NCI-H748 treated with DMSO at 0.1 percent for 48 hours (cell line): ENCODE measurements at regions not wholly inside any gene's neighbourhood (a gene's known extent, or its start where the extent isn't known, plus 50 kb on each side); places are given as distances from the start of the nearest gene placed in this dataset.

Experiments used
- DNase-seq: peaks from one replicate; lab custom pipeline; 2025; lab: John Stamatoyannopoulos, UW

DNA sequence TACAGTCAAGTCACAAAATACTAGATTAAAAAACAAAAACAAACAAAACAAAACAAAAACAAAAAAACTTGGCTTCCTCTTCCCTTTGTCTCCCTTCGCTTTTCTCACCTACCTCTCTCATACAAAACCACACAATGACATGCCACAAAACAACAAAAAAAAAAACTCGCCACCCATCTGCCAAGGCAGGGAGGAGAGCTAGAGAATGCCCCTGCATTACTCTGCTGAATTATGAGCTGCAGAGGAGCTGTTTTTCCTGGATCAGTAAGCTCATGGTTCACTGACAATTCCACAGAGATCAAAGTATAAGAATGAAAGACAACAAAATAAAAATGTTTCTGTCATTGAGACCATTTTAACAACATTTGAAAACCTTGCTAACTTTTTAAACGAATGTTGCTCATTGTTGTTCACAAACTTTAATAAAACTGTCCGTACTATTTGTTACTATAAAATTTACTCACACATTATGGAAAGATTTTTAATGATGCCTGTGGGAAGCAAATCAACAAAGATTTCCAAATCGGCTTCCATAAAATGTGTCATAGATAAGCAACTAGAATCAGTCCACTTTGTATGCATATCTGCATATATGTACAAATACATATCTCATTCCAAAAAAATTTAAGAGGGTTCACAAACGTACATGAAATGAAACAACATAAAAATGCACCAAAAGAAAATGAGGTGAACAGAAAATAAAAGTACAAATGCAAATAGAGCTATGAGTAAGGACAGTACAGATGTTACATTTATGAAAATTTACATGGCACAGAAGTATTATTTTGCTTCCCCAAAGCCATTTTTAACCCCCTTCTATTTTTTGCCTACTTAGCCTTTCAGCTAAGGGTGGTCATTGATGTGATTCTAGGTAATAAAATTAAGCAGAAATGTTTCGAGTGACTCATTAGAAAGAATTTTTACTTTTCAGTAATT, 252.4 kb upstream of the FAT4 start:
- no peak for DNase-seq

DNA sequence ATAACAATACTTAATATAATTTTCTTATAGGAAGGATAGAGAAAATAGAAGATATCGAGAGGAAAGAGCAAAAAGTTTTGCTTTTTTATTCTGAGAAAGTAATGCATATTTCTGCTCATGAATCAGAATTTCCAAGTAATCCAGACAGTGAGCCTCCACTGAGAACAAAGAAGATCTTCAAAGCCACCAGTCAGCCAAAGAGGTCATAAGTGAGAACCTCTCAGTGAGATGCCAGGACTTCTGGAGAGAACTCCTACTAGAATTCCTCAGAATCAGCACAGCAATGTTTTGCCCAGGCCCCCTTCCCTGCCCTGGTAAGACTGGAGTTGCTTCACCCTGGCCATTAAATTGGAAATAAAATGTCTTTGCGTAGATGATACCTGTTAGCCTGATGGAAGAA, 254.4 kb upstream of the FAT4 start:
- no peak for DNase-seq

DNA sequence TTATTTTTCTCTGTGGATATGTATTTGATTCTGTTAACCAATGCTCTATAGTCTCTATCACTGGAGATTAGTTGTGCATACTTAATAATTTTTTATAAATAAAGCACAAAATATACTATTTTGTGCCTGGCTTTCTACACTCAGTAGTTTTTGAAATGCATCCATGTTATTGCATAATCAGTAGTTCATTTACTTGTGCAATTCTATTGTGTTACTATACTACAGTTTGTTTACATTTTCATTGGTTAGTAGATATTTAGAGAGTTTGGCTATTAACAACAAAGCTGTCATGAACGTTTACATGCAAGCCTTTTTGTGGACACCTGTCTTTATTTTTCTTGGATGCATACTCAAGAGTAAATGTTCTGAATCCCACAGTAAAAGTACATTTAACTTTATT, 265.0 kb upstream of the FAT4 start:
- DNase-seq = no peak

DNA sequence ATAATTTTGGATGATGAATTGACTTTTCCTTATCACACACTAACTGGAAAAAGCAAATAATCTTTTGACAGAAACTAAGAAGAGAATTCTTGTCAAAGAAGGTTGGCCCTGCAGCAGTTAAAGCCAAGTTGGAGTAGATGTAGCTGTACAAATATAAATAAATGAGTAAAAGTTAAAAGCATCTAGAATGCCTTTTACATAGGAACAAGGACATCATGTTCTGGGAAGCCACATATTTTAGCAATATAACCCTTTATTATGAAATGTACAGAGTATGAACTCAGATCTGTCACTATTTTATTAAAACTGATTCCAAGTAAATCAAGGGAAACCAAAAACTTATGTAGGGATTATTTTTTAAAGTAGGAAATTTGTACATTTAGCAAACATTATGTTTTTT, 269.4 kb upstream of the FAT4 start:
- no peak for DNase-seq

DNA sequence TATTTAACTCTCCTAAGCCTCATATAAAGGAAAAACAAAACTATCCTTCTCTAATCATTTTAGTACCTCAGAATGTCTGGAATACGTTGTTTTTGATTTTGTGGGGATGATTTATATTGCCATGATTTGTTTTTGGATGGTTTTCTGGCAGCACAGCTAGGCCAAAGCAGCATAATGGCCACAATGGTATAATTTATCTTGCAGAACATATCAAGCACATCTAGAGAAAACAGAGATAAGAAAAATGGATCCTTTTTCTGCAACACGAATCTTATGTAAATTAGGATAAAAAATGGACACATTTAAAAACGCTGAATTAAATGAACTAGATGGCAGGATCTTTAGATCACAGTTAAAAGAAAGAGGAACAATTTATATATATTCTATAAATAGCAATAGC, 269.9 kb upstream of the FAT4 start:
- no peak for DNase-seq

DNA sequence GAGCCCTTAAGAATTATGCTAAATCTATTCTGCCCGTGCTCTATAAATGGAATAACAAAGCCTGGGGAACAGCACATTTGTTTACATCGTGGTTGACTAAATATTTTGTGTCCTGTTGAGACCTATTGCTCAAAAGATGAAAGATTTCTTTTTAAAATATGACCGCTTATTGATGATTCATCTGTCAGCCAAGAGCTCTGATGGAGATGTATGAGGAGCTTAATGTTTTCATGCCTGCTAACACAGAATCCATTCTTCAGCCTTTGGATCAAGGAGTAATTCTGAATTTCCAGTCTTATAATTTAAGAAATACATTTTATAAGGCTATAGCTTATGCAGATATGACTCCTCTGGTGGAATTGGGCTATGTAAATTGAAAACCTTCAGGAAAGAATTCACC, 271.3 kb upstream of the FAT4 start:
- DNase-seq = no peak

DNA sequence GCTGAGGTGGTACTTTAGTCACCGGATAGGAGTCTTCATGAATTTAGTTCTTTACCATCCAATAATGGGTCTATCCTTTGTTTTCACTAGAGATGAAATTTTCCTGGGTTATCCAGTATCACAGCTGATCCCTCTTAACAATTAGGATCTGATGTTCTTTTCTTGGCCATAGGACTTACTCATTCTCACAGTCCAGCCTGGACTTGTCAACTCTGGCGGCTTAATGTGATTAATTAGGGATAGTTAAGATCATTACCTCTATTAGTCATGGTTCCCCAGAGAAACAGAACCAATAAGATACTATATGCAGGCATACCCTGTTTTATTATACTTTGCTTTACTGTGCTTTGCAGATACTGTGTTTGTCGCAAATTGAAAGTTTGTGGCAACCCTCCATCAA, 272.7 kb upstream of the FAT4 start:
- no peak for DNase-seq

DNA sequence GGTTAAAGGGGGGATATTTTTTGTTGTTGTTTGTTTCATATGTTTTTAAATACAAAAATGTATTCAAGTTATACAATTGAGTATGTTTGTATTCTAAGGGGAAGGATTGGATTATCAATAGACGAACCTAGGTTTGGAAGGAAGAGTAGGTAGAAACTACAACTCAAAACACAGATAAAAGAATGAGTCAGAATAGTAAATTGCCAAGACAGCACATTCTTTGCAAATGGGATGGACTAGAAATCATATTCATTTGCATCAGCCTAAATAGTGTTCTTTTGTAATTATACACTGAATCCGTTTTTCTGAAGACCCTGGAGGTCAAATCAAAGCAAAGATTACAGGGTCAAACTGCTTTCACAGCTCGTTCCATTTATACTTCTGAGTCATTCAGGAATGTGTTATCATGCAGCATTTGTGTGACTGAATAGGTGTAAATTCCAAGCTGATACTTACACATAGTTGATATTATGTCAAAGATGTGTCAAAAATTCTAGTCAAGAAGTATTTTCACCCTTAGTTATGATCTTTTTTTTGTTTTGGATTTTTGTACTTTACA, 273.3 kb upstream of the FAT4 start:
- no peak for DNase-seq

DNA sequence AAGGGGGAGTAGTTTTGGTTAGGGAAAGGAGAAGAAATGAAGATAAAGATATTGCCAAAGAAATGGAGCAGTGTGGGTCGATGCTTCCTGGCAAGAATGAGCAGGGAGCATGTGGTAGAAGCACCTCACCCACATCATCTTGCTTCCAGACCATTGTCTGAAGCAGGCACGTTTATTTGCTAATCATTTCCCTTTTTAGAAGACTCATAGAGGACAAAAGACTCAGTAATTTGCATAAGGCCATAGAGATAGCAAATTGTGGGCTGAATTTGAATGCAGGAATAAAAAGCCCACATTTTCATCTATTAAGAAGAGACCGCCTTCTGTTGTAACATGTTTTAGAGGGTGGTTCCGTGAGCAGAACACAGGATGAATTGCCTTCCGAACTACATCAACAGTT, 275.2 kb upstream of the FAT4 start:
- no peak for DNase-seq

DNA sequence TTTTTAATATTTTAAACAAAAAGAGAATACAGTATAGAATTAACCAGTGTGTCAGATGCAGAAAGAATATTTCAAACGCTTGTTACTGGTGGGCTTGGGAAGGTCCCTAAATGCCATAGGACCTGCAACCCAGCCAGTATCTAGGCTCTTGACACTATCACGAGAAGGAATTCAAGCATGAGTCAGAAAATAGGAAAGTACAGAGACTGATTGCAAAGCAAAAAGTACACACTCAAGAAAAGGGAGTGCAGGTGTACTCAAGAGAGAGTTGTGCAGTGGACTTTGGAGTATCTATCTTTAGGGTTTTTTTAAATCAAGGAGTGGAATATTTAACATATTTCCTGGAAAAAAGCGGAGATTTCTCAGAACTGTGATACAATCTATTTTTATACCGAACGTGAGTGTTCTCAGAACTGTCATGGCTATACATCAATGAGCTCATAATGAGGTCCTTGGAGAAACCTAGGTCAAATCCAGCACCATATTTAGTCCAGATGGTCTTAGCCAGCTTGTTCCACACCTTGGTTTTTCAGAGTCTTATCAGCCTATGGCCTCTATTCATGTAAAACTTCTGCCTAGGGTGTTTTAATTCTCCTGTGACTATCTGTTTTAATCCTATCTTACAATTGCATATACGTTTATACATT, 291.8 kb upstream of the FAT4 start:
- DNase-seq = no peak

DNA sequence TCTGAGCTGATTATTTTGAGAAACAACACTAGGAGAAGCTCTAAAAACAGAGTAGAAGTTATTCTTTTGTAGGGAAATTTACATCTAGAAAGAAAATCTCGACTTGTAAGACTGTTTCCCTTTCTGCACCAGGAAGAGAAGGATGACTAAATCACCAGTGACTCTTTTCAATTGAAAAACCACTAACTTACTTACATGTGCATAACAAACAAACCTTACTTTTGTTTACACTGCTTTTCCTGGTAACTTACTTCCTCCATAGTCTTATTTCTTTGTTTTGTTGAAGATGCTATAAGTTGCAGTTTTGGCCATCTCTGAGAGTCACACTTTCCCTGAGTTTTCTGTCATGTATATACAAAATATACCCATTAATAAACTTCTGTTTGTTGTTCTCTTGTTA, 293.6 kb upstream of the FAT4 start:
- no peak for DNase-seq

DNA sequence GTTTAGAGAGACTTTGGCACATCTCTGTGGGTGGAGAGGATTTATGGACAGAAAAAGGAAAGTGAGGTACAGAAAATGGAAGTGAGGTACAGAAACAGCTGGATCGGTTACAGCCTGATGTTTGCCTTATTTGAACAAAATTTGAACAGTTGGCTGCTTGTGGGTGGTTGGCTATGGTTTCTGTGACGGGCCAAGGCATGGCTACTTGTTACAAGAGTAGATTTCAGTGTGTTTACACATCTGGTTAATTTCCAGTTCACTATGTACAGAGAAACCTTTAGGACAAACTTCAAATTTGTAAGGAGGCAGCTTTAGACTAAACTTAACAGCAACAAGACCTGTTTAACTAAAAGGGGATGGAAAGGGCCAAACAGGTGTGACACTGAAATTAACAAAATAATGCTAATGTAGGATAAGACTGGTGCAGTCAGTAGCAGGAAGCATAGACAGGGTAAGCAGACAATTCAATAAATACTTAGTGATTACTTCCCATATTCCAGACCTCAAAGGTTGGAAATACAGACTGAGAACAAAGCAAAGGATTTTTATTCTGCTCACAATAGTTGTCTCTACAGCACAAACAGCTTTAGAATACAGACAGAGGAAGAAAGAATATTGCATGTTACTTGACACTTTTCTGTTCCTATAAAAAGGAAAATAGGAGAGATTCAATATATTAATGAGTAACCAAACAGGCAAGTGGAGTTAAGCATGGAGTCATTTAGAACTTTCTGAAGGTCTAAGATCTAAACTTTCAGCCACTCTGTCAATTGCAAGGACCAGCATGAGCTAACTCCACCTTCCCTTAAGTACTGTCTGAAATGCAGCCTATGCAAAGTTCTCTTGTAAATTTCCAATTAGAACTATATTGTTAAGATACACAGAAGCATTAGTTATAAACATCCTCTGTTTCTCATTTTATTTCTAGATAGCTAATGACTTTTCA, 294.4 kb upstream of the FAT4 start:
- DNase-seq = no peak

DNA sequence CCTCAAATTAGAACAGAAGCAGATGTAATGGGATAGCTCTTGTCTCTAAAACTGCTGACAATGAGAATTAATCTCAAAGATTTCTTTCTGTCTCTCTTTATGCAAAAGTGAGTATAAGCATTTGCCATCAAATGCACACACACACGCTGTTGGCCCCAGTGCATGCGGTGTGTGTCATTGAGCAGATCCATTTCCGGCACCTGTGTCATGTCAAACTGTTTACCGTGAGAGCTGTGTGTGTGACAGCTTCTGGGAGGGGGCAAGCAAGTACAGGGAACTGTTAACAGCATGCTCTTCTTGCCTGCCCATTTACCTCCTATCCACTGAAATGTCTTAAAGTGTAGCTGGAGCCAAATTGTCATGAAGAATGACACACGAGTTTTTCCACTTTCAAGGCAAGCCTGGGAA, 297.9 kb upstream of the FAT4 start:
- no peak for DNase-seq

DNA sequence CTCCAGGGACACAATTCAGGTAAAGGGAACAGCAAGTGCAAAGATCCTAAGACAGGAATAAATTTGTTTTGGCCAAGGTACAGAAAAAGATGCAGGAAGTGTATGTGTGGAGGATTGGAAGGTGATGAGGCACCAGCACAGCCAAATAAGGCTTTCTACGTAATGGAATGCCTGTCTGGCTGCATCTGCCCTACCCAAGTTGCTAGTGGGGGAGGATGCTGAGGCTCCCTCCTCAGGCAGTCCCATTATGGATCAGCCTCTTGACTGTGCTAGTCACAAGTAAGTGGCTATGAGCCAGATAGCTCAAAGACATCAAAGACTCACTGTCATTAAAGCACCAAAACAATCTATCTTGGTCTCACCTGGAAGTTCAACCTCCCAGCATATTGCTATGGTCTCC, 300.9 kb upstream of the FAT4 start:
- no peak for DNase-seq

DNA sequence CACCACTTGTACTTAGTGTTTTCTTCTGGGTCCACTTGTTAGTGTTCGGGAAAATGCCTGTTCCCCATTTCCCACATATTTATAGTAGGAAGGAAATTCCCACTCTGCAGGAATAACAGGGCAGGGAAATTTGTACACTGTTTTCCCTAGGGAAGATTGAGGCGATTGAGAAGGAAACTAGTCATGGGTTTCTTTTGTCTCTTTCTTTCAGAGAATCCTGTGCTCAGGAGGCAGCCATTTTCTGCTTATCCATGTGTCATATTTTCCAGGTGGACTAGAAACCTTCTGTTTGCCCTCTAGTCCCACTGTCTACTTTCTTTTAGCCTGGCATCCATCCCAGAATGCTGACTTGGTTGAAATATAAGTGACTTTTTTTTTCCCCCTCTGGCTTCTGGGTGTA, 299.1 kb upstream of the ANKRD50 start:
- no peak for DNase-seq

DNA sequence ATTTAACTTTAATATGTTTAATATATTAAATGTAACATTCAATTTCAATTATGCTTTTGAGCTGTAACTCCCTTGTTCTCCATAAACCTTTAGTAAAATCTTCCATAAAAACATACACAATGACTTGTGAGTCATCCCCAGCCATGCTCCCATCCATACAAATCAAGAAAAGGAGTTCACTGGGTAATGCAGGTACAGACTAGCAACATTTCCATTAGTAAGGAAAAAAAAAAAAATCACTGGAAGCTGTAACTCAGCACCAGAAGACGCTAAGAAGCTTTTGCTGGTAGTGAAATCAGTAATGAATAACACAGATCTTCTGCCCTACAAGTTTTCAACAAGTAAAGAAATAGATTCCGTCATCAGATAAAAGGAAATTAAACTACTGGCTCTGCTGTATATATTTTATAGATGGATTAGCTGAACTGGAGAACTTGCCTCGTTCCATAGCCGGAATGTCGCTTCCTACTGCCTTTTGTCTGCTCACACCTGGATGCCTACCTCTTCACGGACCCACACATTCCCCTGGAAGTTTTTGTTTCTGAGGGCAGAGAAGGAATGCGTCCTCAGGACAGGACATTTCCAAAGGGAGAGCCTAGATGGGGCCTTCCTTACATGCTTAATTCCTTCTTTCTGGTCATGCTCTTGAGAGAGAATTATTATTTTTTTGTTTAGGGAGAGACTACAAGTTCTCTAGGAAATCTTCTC, 298.4 kb upstream of the ANKRD50 start:
- no peak for DNase-seq

DNA sequence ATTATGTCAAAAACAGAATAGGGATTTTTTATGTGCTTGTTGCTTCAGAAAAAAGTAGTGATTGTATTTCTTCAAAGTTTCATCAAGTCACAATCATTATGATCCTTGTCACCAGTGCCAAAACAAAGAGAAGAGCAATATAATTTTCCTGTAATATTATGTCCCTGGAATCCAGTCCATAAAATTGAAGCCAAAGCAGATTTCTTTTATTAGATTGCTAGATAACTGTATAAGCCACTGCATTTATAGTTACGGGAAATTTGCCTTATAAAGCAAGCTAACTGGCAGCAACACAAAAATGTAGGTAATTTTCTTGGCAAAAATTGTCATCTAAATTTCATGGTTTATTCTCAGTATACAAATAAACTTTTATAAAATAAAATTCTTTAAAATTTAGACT, 296.1 kb upstream of the ANKRD50 start:
- DNase-seq = no peak

DNA sequence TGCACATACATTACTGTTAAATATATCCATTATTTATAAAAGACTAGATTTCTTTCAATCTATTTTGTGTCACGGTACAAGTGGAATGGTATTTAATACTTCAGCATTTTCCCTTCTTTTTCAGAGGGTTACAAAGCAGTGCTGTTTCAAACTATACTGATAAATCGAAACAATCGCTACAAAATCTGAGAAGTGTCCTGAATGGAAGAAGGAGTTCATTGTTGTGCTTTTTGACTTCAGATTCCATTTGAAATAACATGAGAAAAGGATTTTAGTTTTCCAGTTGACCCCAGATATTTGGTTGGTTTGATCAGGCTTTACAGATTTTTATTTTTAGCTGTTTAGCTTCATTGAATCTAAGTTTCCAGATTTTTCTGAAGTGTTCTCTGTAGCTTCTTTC, 292.1 kb upstream of the ANKRD50 start:
- DNase-seq = no peak

DNA sequence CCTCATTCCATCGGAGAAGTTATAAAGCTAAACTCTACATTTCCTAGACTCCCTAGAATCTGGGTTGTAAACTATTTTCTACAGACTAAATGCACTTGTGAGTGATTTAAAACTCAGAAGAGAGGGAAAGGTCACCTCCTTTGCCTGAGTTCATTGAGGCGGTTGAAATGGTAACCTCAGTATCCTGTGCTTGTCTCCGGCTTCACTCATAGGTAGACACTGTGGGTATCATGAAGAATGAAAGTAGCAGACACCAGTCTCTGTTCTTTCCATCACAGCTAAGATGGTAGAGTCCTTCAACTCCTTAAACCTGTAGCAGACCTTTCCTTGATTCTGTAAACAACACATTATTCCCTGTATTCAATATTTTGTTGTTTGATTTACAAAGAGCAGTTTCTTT, 291.3 kb upstream of the ANKRD50 start:
- no peak for DNase-seq

DNA sequence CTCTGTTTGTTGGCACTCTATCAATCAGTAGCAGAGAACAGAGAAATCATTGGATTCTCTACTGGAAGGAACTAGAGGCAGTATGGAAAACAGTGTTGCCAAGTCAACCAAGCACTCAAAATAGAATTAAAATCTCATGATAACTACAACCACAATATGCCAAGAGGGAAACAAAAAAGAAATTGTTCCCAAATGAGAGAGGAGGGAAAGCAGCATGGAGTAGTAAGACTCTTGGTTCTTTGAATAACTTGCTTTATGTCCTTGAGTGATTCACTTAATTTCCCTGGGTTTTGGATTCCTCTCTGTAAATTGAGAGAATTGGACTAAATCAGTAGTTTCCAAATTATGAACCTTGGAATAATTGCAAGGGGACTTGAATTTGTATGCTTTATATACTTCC, 285.5 kb upstream of the ANKRD50 start:
- no peak for DNase-seq

DNA sequence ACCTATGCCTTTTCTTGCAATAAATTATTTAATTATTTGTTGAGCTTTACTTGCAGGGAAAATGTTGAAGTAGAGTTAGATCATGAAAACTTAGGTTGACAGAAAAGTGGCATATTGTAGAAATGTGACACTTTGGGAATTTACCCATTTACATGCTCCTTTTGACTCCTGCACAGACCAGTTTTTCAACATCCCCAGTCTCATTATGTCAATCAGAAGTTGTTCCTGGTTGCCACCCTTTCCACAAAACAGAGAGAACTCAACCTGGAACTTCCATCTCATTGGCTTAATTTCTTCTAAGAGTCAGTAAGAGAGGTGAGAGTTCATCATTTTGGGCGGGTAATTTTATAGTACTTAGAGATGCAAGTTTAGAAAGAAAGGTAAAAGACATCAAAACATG, 284.6 kb upstream of the ANKRD50 start:
- no peak for DNase-seq

DNA sequence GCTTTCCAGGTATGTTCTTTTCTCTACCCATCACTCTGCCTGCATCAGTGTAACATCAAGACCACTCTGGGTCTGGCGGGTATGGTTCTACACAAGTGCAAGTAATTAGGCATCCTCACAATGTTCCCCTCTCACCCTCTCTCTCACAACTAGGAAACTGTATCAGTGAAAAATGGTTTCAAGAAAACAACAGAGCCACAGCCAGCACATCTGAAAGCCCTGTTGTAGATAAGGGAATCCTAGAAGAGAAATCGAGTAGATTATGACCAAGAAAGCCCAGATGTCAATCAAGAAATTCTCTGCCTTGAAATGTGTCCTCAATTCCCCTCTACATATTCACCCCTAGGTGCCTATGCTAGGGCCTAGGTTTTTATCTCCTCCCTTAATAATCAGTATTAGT, 281.3 kb upstream of the ANKRD50 start:
- no peak for DNase-seq
